ENCODE measurements at regions not wholly inside any gene's neighbourhood (a gene's known extent, or its start where the extent isn't known, plus 50 kb on each side); places are given as distances from the start of the nearest gene placed in this dataset.

DNA sequence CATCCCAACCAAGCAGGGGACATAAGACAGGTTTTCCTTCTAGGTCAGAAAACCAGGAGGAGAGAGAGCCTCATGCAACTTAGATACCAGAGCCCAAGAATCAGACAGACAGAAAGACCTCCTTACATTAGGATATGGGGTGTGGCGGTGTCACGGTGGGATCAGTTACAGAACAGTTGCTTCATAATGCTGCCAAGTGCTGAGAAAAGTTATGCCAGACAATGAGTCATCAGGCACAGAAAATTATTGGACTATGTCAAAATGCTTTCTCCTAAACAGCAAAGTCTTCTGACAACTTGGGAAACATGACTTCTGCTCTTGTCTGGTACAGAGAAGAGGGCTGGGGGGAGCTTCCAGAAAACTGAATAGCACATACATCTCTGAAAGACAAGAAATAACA is 1120.2 kb upstream of the TMPRSS15 start:
- no peak overlapping the region for H3K4me3 ChIP-seq (replicated peaks in 1 of 2; ENCODE audit: low read depth in 1 of 2, low read length in 2 of 2)
- no peaks in the 10 kb centered on the region for H3K9me2 ChIP-seq (ENCODE audit: insufficient read depth)
- ChIA-PET CTCF (no interaction called here), POLR2A (no interaction called here), RAD21 (ENCODE audit: low non-redundant PET in 1 of 2, low total read pairs in 2 of 2, uncharacterized antibody in 2 of 2, unreplicated experiment in 2 of 2) (no interaction called here)
- H2AFZ ChIP-seq (ENCODE audit: low read depth, low read length, poor library complexity, severe bottlenecking): no peak overlapping the region
- no peak overlapping the region for H3K27ac ChIP-seq (ENCODE audit: low read depth, low read length)
- H3K4me1 ChIP-seq (ENCODE audit: control insufficient read depth in 1 of 2, insufficient read depth in 2 of 2, low read length in 2 of 2): no peaks in the 10 kb centered on the region
- no peaks in the 10 kb centered on the region for H4K20me1 ChIP-seq (ENCODE audit: insufficient read depth)
- intact Hi-C loops (cut with micrococcal nuclease): no loop called here
- no peak overlapping the region for H3K4me2 ChIP-seq (ENCODE audit: low read length)
- no peaks in the 10 kb centered on the region for H3K36me3 ChIP-seq (ENCODE audit: control insufficient read depth in 1 of 2, insufficient read depth in 2 of 2, low read length in 2 of 2)
- H3K79me2 ChIP-seq (ENCODE audit: insufficient read depth, low read length): no peaks in the 10 kb centered on the region
- ATAC-seq (no peak), DNase-seq (ENCODE audit: low read depth, low spot score) (no peak)
- BruUV-seq (replicated peaks): no TSS peak
- H3K9me3 ChIP-seq (ENCODE audit: control insufficient read depth in 1 of 2, insufficient read depth in 1 of 2, low read depth in 1 of 2, low read length in 2 of 2): peaks cover 24 to 27% of the 10 kb centered on the region in 2 experiments; a peak in 3 of 4 replicates
- no peaks in the 10 kb centered on the region for H3K27me3 ChIP-seq (ENCODE audit: insufficient read depth, low read length)
- no peak overlapping the region for H3K9ac ChIP-seq (ENCODE audit: low read length)
- TF ChIP-seq, protein P1, sequence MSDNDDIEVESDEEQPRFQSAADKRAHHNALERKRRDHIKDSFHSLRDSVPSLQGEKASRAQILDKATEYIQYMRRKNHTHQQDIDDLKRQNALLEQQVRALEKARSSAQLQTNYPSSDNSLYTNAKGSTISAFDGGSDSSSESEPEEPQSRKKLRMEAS (IDR thresholded peaks at IDR 0.05): no peak
- TF ChIP-seq ZFX (IDR thresholded peaks at IDR 0.05) (no peak), CBX3 (IDR thresholded peaks at IDR 0.05; ENCODE audit: low read depth) (no peak), ELF1 (IDR thresholded peaks at IDR 0.05; ENCODE audit: borderline replicate concordance, low read depth) (no peak), EZH2phosphoT487 (IDR thresholded peaks at IDR 0.05; ENCODE audit: borderline replicate concordance) (no peak), POLR2A (IDR thresholded peaks at IDR 0.05; ENCODE audit: borderline replicate concordance, extremely low read depth, insufficient read depth, insufficient read length) (no peak), EZH2 (IDR thresholded peaks at IDR 0.05) (no peak)
- TF ChIP-seq, protein P2, sequence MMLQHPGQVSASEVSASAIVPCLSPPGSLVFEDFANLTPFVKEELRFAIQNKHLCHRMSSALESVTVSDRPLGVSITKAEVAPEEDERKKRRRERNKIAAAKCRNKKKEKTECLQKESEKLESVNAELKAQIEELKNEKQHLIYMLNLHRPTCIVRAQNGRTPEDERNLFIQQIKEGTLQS (IDR thresholded peaks at IDR 0.05): no peak
- TF ChIP-seq, protein P3, sequence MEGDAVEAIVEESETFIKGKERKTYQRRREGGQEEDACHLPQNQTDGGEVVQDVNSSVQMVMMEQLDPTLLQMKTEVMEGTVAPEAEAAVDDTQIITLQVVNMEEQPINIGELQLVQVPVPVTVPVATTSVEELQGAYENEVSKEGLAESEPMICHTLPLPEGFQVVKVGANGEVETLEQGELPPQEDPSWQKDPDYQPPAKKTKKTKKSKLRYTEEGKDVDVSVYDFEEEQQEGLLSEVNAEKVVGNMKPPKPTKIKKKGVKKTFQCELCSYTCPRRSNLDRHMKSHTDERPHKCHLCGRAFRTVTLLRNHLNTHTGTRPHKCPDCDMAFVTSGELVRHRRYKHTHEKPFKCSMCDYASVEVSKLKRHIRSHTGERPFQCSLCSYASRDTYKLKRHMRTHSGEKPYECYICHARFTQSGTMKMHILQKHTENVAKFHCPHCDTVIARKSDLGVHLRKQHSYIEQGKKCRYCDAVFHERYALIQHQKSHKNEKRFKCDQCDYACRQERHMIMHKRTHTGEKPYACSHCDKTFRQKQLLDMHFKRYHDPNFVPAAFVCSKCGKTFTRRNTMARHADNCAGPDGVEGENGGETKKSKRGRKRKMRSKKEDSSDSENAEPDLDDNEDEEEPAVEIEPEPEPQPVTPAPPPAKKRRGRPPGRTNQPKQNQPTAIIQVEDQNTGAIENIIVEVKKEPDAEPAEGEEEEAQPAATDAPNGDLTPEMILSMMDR (IDR thresholded peaks at IDR 0.05 in 2 of 3, conservative IDR thresholded peaks at IDR 0.05 in 1 of 3; ENCODE audit: borderline replicate concordance in 1 of 3, insufficient read depth in 1 of 3, low read depth in 2 of 3, low read length in 2 of 3): no peak

DNA sequence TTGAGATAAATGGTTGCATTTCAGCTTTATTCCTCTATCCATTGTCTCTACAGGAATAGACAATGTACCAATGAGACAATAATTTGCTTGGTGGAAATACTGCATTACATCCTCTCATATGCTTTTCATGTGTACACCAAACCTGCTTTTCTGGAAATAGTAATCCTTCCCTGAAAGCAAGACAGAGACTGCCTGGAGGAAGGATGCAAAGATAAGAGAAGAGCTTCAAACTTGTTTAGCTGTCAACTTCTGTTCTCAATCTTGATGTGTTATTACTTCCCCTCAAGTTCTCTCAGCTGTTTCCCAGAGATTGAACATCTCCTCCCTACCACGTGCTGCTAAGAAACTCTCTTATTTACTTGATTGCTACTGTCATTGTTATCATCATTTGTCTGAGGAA is 1125.4 kb upstream of the TMPRSS15 start:
- no peaks in the 10 kb centered on the region for H4K20me1 ChIP-seq (ENCODE audit: insufficient read depth)
- no peaks in the 10 kb centered on the region for H3K9me2 ChIP-seq (ENCODE audit: insufficient read depth)
- no peaks in the 10 kb centered on the region for H3K27me3 ChIP-seq (ENCODE audit: insufficient read depth, low read length)
- H3K4me3 ChIP-seq (replicated peaks in 1 of 2; ENCODE audit: low read depth in 1 of 2, low read length in 2 of 2): no peak overlapping the region
- no peaks in the 10 kb centered on the region for H3K4me1 ChIP-seq (ENCODE audit: control insufficient read depth in 1 of 2, insufficient read depth in 2 of 2, low read length in 2 of 2)
- H3K4me2 ChIP-seq (ENCODE audit: low read length): no peak overlapping the region
- ChIA-PET POLR2A (no interaction called here), RAD21 (ENCODE audit: low non-redundant PET in 1 of 2, low total read pairs in 2 of 2, uncharacterized antibody in 2 of 2, unreplicated experiment in 2 of 2) (no interaction called here), CTCF (no interaction called here)
- H3K36me3 ChIP-seq (ENCODE audit: control insufficient read depth in 1 of 2, insufficient read depth in 2 of 2, low read length in 2 of 2): no peaks in the 10 kb centered on the region
- DNase-seq (ENCODE audit: low read depth, low spot score) (no peak), ATAC-seq (no peak)
- H3K9me3 ChIP-seq (ENCODE audit: control insufficient read depth in 1 of 2, insufficient read depth in 1 of 2, low read depth in 1 of 2, low read length in 2 of 2): peaks cover 16% of the 10 kb centered on the region in 2 experiments; a peak in 2 of 4 replicates
- no TSS peak for BruUV-seq (replicated peaks)
- H2AFZ ChIP-seq (ENCODE audit: low read depth, low read length, poor library complexity, severe bottlenecking): no peak overlapping the region
- H3K79me2 ChIP-seq (ENCODE audit: insufficient read depth, low read length): no peaks in the 10 kb centered on the region
- H3K9ac ChIP-seq (ENCODE audit: low read length): no peak overlapping the region
- no peak overlapping the region for H3K27ac ChIP-seq (ENCODE audit: low read depth, low read length)
- intact Hi-C loops (cut with micrococcal nuclease): no loop called here
- TF ChIP-seq ZFX (IDR thresholded peaks at IDR 0.05) (no peak), POLR2A (IDR thresholded peaks at IDR 0.05; ENCODE audit: borderline replicate concordance, extremely low read depth, insufficient read depth, insufficient read length) (no peak), RAD21 (IDR thresholded peaks at IDR 0.05; ENCODE audit: low read depth) (no peak), POLR2AphosphoS5 (IDR thresholded peaks at IDR 0.05; ENCODE audit: low read depth, low read length) (no peak), EGR1 (IDR thresholded peaks at IDR 0.05; ENCODE audit: low read depth) (no peak), EZH2phosphoT487 (IDR thresholded peaks at IDR 0.05; ENCODE audit: borderline replicate concordance) (no peak), ELF1 (IDR thresholded peaks at IDR 0.05; ENCODE audit: borderline replicate concordance, low read depth) (no peak), SIN3A (IDR thresholded peaks at IDR 0.05; ENCODE audit: low read depth) (no peak), SRF (IDR thresholded peaks at IDR 0.05; ENCODE audit: low read depth) (no peak), TCF7L2 (IDR thresholded peaks at IDR 0.05; ENCODE audit: borderline replicate concordance, extremely low read depth, insufficient read depth, insufficient read length) (no peak), CBX3 (IDR thresholded peaks at IDR 0.05; ENCODE audit: low read depth) (no peak)
- TF ChIP-seq, protein P1 (IDR thresholded peaks at IDR 0.05): no peak
- TF ChIP-seq, protein P4, sequence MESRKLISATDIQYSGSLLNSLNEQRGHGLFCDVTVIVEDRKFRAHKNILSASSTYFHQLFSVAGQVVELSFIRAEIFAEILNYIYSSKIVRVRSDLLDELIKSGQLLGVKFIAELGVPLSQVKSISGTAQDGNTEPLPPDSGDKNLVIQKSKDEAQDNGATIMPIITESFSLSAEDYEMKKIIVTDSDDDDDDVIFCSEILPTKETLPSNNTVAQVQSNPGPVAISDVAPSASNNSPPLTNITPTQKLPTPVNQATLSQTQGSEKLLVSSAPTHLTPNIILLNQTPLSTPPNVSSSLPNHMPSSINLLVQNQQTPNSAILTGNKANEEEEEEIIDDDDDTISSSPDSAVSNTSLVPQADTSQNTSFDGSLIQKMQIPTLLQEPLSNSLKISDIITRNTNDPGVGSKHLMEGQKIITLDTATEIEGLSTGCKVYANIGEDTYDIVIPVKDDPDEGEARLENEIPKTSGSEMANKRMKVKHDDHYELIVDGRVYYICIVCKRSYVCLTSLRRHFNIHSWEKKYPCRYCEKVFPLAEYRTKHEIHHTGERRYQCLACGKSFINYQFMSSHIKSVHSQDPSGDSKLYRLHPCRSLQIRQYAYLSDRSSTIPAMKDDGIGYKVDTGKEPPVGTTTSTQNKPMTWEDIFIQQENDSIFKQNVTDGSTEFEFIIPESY (IDR thresholded peaks at IDR 0.05; ENCODE audit: extremely low read depth, insufficient replicate concordance, low read length): no peak

All from HCT116 (cell line).